Stomach (tissue), 4 donors: ENCODE measurements at regions not wholly inside any gene's neighbourhood (a gene's known extent, or its start where the extent isn't known, plus 50 kb on each side); places are given as distances from the start of the nearest gene placed in this dataset.

Experiments
- EP300 ChIP-seq: sonication (generic); formaldehyde crosslinking; IDR thresholded peaks from one replicate; pipeline ENCODE4 v1.6.1; 2017; ENCODE audit warnings: antibody characterized with exemption
- POLR2A ChIP-seq, 4 donors: fragments of 450-650 bp; IDR thresholded peaks; one replicate each; pipeline ENCODE4 v1.6.1; 2016; ENCODE audit warnings: antibody characterized with exemption in 4 of 4, control low read depth in 2 of 4, mild to moderate bottlenecking in 1 of 4, moderate library complexity in 1 of 4
- TF ChIP-seq, protein P1 (sequence below), 7 experiments: fragments of 450-650 bp in 4 of 7; fragments of 200-600 bp in 3 of 7; sonication (generic) in 3 of 7; IDR thresholded peaks; one replicate each; pipeline ENCODE4 v1.5.1; 2016 to 2019; ENCODE audit warnings: antibody characterized with exemption in 7 of 7, control low read depth in 2 of 7, mild to moderate bottlenecking in 1 of 7

DNA sequence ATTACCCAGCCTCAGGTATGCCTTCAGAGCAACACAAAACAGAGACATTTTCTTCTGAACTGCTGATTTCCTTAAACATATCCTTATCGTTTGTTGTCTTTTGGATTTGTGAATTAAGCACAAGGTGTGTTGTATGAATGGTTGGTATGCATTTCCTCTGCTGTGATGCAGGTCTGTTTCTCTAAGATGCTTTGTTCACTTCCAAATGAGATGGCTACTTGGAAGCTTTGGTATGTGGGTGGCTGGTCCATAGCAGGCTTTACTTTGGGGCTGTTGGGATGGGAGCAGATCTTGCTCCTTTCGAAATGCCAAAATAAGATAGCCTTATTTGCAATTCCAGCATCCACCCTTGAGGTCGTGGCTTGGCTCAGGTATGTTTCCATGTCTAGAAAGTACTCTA, 257.2 kb downstream of the INSIG2 start:
- TF ChIP-seq EP300 (no peak), POLR2A (IDR thresholded peaks at IDR 0.05) (no peak)
- TF ChIP-seq, protein P1, sequence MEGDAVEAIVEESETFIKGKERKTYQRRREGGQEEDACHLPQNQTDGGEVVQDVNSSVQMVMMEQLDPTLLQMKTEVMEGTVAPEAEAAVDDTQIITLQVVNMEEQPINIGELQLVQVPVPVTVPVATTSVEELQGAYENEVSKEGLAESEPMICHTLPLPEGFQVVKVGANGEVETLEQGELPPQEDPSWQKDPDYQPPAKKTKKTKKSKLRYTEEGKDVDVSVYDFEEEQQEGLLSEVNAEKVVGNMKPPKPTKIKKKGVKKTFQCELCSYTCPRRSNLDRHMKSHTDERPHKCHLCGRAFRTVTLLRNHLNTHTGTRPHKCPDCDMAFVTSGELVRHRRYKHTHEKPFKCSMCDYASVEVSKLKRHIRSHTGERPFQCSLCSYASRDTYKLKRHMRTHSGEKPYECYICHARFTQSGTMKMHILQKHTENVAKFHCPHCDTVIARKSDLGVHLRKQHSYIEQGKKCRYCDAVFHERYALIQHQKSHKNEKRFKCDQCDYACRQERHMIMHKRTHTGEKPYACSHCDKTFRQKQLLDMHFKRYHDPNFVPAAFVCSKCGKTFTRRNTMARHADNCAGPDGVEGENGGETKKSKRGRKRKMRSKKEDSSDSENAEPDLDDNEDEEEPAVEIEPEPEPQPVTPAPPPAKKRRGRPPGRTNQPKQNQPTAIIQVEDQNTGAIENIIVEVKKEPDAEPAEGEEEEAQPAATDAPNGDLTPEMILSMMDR (IDR thresholded peaks at IDR 0.05) = no peak
